ENCODE measurements at regions not wholly inside any gene's neighbourhood (a gene's known extent, or its start where the extent isn't known, plus 50 kb on each side); places are given as distances from the start of the nearest gene placed in this dataset.

DNA sequence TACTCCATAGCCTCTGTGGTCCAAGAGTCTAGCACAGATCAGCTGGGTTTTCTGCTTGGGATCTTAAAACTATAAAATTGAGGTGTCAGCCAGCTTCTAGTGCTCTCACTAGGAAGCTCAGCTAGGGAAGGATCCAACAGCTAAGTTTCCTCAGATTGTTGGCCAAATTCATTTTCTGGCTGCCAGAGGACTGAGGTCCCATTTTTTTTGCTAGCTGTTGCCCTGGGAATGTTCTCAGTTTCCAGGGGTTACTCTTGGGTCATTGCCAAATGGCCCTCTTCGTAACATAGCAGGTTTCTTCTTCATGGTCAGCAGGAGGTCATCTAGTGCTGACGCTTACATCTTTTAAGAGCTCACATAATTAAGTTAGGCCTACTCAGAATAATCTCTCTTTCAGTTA, 2178.2 kb downstream of the ARAP2 start:
- H3K9me3 ChIP-seq (ENCODE audit: control insufficient read depth, low read length) = no peaks in the 10 kb centered on the region
- no peak overlapping the region for H3K4me2 ChIP-seq (ENCODE audit: low read length, poor library complexity, severe bottlenecking)
- no peak overlapping the region for H2AFZ ChIP-seq (ENCODE audit: low read depth, low read length)
- H2BK120ac ChIP-seq (ENCODE audit: low read depth, low read length) = no peak overlapping the region
- H3K36me3 ChIP-seq (ENCODE audit: control insufficient read depth in 1 of 2, insufficient read depth in 2 of 2, low read depth in 1 of 2, low read length in 2 of 2) = no peaks in the 10 kb centered on the region
- DNase-seq = no peak
- no peaks in the 10 kb centered on the region for H3K4me1 ChIP-seq (ENCODE audit: control insufficient read depth, insufficient read depth, low read depth, low read length)
- H3K18ac ChIP-seq (ENCODE audit: low read depth in 1 of 2, low read length in 2 of 2) = no peak overlapping the region
- no peak overlapping the region for H3K4ac ChIP-seq (ENCODE audit: low read depth in 1 of 2, low read length in 2 of 2)
- no peak overlapping the region for H4K91ac ChIP-seq (ENCODE audit: low read length)
- H3K14ac ChIP-seq (ENCODE audit: low read length in 2 of 2) = no peak overlapping the region
- no peak overlapping the region for H3K27ac ChIP-seq (ENCODE audit: low read length, poor library complexity, severe bottlenecking)
- no peaks in the 10 kb centered on the region for H3K27me3 ChIP-seq (ENCODE audit: control insufficient read depth in 1 of 2, insufficient read depth in 1 of 2, low read length in 2 of 2)
- no peak overlapping the region for H2BK12ac ChIP-seq (ENCODE audit: low read length in 2 of 2)
- H3K4me3 ChIP-seq (ENCODE audit: insufficient read depth in 1 of 2, low read depth in 1 of 2, low read length in 2 of 2) = no peak overlapping the region
- H3K79me1 ChIP-seq (replicated peaks; ENCODE audit: low read length, poor library complexity, severe bottlenecking) = no peaks in the 10 kb centered on the region
- no peak overlapping the region for H2BK15ac ChIP-seq (ENCODE audit: low read depth, poor library complexity, severe bottlenecking)
- 90% methylated on average over 2 of the region's 2 CpGs for WGBS
- H2BK5ac ChIP-seq (ENCODE audit: low read depth, low read length, poor library complexity, severe bottlenecking) = no peak overlapping the region
- H3K23ac ChIP-seq (ENCODE audit: low read length in 2 of 2) = no peak overlapping the region
- no peak overlapping the region for H4K8ac ChIP-seq (ENCODE audit: low read length)
- H3K9ac ChIP-seq (ENCODE audit: low read length) = no peak overlapping the region
- H2AK5ac ChIP-seq (ENCODE audit: low read length, severe bottlenecking) = no peak overlapping the region

DNA sequence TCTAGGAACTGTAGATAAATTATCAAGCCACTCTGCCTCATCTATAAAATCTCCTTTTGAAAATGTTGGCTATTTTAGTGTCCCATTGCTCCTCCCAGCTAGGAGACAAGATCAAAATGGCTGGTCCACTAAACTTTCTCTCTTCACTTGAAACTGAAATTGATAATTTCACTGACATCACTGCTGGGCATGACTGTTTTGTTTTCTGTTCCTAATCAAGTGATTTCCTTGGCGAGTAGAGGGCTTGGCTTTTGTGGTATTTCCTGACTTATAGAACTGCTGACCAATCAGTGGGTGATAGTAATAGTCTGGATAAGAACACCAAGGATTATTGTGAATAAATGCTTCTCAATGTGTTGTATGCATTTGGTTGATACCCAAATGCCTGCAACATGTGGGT, 2152.9 kb downstream of the ARAP2 start:
- Histone ChIP-seq H3K27ac (ENCODE audit: low read length, poor library complexity, severe bottlenecking) (no peak overlapping the region), H3K4me3 (ENCODE audit: insufficient read depth in 1 of 2, low read depth in 1 of 2, low read length in 2 of 2) (no peak overlapping the region), H2BK5ac (ENCODE audit: low read depth, low read length, poor library complexity, severe bottlenecking) (no peak overlapping the region), H4K91ac (ENCODE audit: low read length) (no peak overlapping the region), H3K23ac (ENCODE audit: low read length in 2 of 2) (no peak overlapping the region), H2BK12ac (ENCODE audit: low read length in 2 of 2) (no peak overlapping the region), H3K36me3 (ENCODE audit: control insufficient read depth in 1 of 2, insufficient read depth in 2 of 2, low read depth in 1 of 2, low read length in 2 of 2) (no peaks in the 10 kb centered on the region), H3K4me2 (ENCODE audit: low read length, poor library complexity, severe bottlenecking) (no peak overlapping the region), H3K18ac (ENCODE audit: low read depth in 1 of 2, low read length in 2 of 2) (no peak overlapping the region), H2BK15ac (ENCODE audit: low read depth, poor library complexity, severe bottlenecking) (no peak overlapping the region), H3K79me1 (replicated peaks; ENCODE audit: low read length, poor library complexity, severe bottlenecking) (no peaks in the 10 kb centered on the region), H3K27me3 (ENCODE audit: control insufficient read depth in 1 of 2, insufficient read depth in 1 of 2, low read length in 2 of 2) (no peaks in the 10 kb centered on the region), H3K4me1 (ENCODE audit: control insufficient read depth, insufficient read depth, low read depth, low read length) (no peaks in the 10 kb centered on the region), H2AK5ac (ENCODE audit: low read length, severe bottlenecking) (no peak overlapping the region), H2BK120ac (ENCODE audit: low read depth, low read length) (no peak overlapping the region), H3K9ac (ENCODE audit: low read length) (no peak overlapping the region), H3K14ac (ENCODE audit: low read length in 2 of 2) (no peak overlapping the region), H2AFZ (ENCODE audit: low read depth, low read length) (no peak overlapping the region), H3K9me3 (ENCODE audit: control insufficient read depth, low read length) (no peaks in the 10 kb centered on the region), H4K8ac (ENCODE audit: low read length) (no peak overlapping the region), H3K4ac (ENCODE audit: low read depth in 1 of 2, low read length in 2 of 2) (no peak overlapping the region)
- 85% methylated on average over 1 of the region's 1 CpG for WGBS
- DNase-seq = no peak

DNA sequence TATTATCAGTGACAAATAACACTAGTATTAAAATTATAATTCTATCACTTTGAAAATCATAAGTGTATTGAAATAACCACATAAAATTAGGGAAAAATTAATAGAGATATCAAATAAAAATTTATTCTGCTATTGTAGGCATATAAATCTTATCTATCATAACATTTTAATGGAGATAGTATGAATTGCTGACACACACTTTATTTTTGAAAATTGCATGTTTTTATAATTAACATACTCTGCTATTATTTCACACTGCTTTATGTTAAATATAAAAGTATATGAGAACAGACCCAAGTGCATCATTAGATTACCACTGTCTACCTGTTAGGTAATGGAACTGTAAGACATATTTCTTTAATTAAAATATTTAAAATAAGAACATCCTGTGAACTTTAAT, 2150.2 kb downstream of the ARAP2 start:
- H4K8ac ChIP-seq (ENCODE audit: low read length) = no peak overlapping the region
- H3K4me1 ChIP-seq (ENCODE audit: control insufficient read depth, insufficient read depth, low read depth, low read length) = no peaks in the 10 kb centered on the region
- no peak overlapping the region for H3K4me3 ChIP-seq (ENCODE audit: insufficient read depth in 1 of 2, low read depth in 1 of 2, low read length in 2 of 2)
- no peak overlapping the region for H2AK5ac ChIP-seq (ENCODE audit: low read length, severe bottlenecking)
- no peak overlapping the region for H2AFZ ChIP-seq (ENCODE audit: low read depth, low read length)
- no peak overlapping the region for H2BK15ac ChIP-seq (ENCODE audit: low read depth, poor library complexity, severe bottlenecking)
- H3K9me3 ChIP-seq (ENCODE audit: control insufficient read depth, low read length) = no peaks in the 10 kb centered on the region
- H3K9ac ChIP-seq (ENCODE audit: low read length) = no peak overlapping the region
- no peak overlapping the region for H3K4ac ChIP-seq (ENCODE audit: low read depth in 1 of 2, low read length in 2 of 2)
- no peak overlapping the region for H3K18ac ChIP-seq (ENCODE audit: low read depth in 1 of 2, low read length in 2 of 2)
- H3K4me2 ChIP-seq (ENCODE audit: low read length, poor library complexity, severe bottlenecking) = no peak overlapping the region
- H4K91ac ChIP-seq (ENCODE audit: low read length) = no peak overlapping the region
- H3K79me1 ChIP-seq (replicated peaks; ENCODE audit: low read length, poor library complexity, severe bottlenecking) = no peaks in the 10 kb centered on the region
- DNase-seq = no peak
- no peak overlapping the region for H2BK5ac ChIP-seq (ENCODE audit: low read depth, low read length, poor library complexity, severe bottlenecking)
- no peak overlapping the region for H3K27ac ChIP-seq (ENCODE audit: low read length, poor library complexity, severe bottlenecking)
- no peak overlapping the region for H2BK120ac ChIP-seq (ENCODE audit: low read depth, low read length)
- H3K23ac ChIP-seq (ENCODE audit: low read length in 2 of 2) = no peak overlapping the region
- H3K27me3 ChIP-seq (ENCODE audit: control insufficient read depth in 1 of 2, insufficient read depth in 1 of 2, low read length in 2 of 2) = no peaks in the 10 kb centered on the region
- H3K36me3 ChIP-seq (ENCODE audit: control insufficient read depth in 1 of 2, insufficient read depth in 2 of 2, low read depth in 1 of 2, low read length in 2 of 2) = no peaks in the 10 kb centered on the region
- no peak overlapping the region for H2BK12ac ChIP-seq (ENCODE audit: low read length in 2 of 2)
- no peak overlapping the region for H3K14ac ChIP-seq (ENCODE audit: low read length in 2 of 2)

DNA sequence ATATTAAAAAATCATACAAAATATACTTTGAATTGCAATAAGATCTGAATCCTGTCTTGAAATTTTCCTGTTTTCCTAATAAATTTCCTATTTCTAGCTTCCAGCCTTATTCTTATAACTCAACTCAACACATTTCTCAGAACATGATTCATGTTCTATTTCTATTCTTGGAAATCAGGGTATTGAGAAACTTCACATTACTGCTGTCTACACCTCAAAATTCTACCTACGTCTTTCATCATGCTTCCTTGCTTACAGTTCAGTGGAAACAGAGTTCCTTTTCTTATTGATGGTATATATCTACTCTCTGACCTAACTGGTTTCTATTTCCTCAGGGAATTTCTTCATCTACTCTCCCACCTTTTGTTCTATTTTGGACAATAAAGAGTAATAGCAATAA, 2139.0 kb downstream of the ARAP2 start:
- H2AFZ ChIP-seq (ENCODE audit: low read depth, low read length) = no peak overlapping the region
- no peak overlapping the region for H4K91ac ChIP-seq (ENCODE audit: low read length)
- H2BK5ac ChIP-seq (ENCODE audit: low read depth, low read length, poor library complexity, severe bottlenecking) = no peak overlapping the region
- H3K9me3 ChIP-seq (ENCODE audit: control insufficient read depth, low read length) = no peaks in the 10 kb centered on the region
- H3K4me1 ChIP-seq (ENCODE audit: control insufficient read depth, insufficient read depth, low read depth, low read length) = no peaks in the 10 kb centered on the region
- no peak overlapping the region for H3K4me3 ChIP-seq (ENCODE audit: insufficient read depth in 1 of 2, low read depth in 1 of 2, low read length in 2 of 2)
- H2AK5ac ChIP-seq (ENCODE audit: low read length, severe bottlenecking) = no peak overlapping the region
- no CpG with 5 or more reads among the region's 1 CpG for WGBS
- H3K4ac ChIP-seq (ENCODE audit: low read depth in 1 of 2, low read length in 2 of 2) = no peak overlapping the region
- H3K4me2 ChIP-seq (ENCODE audit: low read length, poor library complexity, severe bottlenecking) = no peak overlapping the region
- H3K36me3 ChIP-seq (ENCODE audit: control insufficient read depth in 1 of 2, insufficient read depth in 2 of 2, low read depth in 1 of 2, low read length in 2 of 2) = no peaks in the 10 kb centered on the region
- H3K23ac ChIP-seq (ENCODE audit: low read length in 2 of 2) = no peak overlapping the region
- no peak overlapping the region for H3K27ac ChIP-seq (ENCODE audit: low read length, poor library complexity, severe bottlenecking)
- H2BK120ac ChIP-seq (ENCODE audit: low read depth, low read length) = no peak overlapping the region
- no peak overlapping the region for H2BK15ac ChIP-seq (ENCODE audit: low read depth, poor library complexity, severe bottlenecking)
- H3K14ac ChIP-seq (ENCODE audit: low read length in 2 of 2) = no peak overlapping the region
- DNase-seq = no peak
- H4K8ac ChIP-seq (ENCODE audit: low read length) = no peak overlapping the region
- no peaks in the 10 kb centered on the region for H3K79me1 ChIP-seq (replicated peaks; ENCODE audit: low read length, poor library complexity, severe bottlenecking)
- H3K18ac ChIP-seq (ENCODE audit: low read depth in 1 of 2, low read length in 2 of 2) = no peak overlapping the region
- H2BK12ac ChIP-seq (ENCODE audit: low read length in 2 of 2) = no peak overlapping the region
- no peak overlapping the region for H3K9ac ChIP-seq (ENCODE audit: low read length)
- H3K27me3 ChIP-seq (ENCODE audit: control insufficient read depth in 1 of 2, insufficient read depth in 1 of 2, low read length in 2 of 2) = no peaks in the 10 kb centered on the region
